ENCODE measurements at regions not wholly inside any gene's neighbourhood (a gene's known extent, or its start where the extent isn't known, plus 50 kb on each side); places are given as distances from the start of the nearest gene placed in this dataset.

GRCh38 chr14:100400115-100400514 is 77.0 kb downstream of the SLC25A47 start:
- TF ChIP-seq, protein P1, sequence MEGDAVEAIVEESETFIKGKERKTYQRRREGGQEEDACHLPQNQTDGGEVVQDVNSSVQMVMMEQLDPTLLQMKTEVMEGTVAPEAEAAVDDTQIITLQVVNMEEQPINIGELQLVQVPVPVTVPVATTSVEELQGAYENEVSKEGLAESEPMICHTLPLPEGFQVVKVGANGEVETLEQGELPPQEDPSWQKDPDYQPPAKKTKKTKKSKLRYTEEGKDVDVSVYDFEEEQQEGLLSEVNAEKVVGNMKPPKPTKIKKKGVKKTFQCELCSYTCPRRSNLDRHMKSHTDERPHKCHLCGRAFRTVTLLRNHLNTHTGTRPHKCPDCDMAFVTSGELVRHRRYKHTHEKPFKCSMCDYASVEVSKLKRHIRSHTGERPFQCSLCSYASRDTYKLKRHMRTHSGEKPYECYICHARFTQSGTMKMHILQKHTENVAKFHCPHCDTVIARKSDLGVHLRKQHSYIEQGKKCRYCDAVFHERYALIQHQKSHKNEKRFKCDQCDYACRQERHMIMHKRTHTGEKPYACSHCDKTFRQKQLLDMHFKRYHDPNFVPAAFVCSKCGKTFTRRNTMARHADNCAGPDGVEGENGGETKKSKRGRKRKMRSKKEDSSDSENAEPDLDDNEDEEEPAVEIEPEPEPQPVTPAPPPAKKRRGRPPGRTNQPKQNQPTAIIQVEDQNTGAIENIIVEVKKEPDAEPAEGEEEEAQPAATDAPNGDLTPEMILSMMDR (IDR thresholded peaks at IDR 0.05), result no peak
- TF ChIP-seq POLR2A (IDR thresholded peaks at IDR 0.05), result no peak
- WGBS, 2 donors, result 60 to 71% methylated on average over 5 of the region's 5 CpGs
- intact Hi-C loops (cut with DNase I; ENCODE audit: low total_unique reads), result no loop called here
- H3K4me3 ChIP-seq (ENCODE audit: low read depth, poor library complexity, severe bottlenecking), result no peak overlapping the region
- DNase-seq (ENCODE audit: low spot score in 2 of 2), result no peak

- no peak overlapping the region for H3K4me3 ChIP-seq (ENCODE audit: low read depth, poor library complexity, severe bottlenecking)
- intact Hi-C loops (cut with DNase I; ENCODE audit: low total_unique reads), result no loop called here
- no peak for DNase-seq (ENCODE audit: low spot score in 2 of 2)
- 87% methylated on average over 17 of the region's 17 CpGs for WGBS, 2 donors
- no peak for TF ChIP-seq POLR2A (IDR thresholded peaks at IDR 0.05)
- TF ChIP-seq, protein P1 (IDR thresholded peaks at IDR 0.05), result no peak
These were observed 78.0 kb downstream of the SLC25A47 start for GRCh38 chr14:100401031-100401692.

- WGBS, 2 donors, result 87 to 89% methylated on average over 3 of the region's 3 CpGs
- DNase-seq (ENCODE audit: low spot score in 2 of 2), result no peak
- H3K4me3 ChIP-seq (ENCODE audit: low read depth, poor library complexity, severe bottlenecking), result no peak overlapping the region
- intact Hi-C loops (cut with DNase I; ENCODE audit: low total_unique reads), result no loop called here
- TF ChIP-seq POLR2A (IDR thresholded peaks at IDR 0.05), result no peak
- TF ChIP-seq, protein P1 (IDR thresholded peaks at IDR 0.05), result no peak
These were observed 78.7 kb downstream of the SLC25A47 start for GRCh38 chr14:100401792-100402191.

- TF ChIP-seq POLR2A (IDR thresholded peaks at IDR 0.05), result no peak
- TF ChIP-seq, protein P1 (IDR thresholded peaks at IDR 0.05), result no peak
- intact Hi-C loops (cut with DNase I; ENCODE audit: low total_unique reads), result no loop called here
- WGBS, 2 donors, result 59 to 76% methylated on average over 7 of the region's 7 CpGs
- no peak for DNase-seq (ENCODE audit: low spot score in 2 of 2)
- no peak overlapping the region for H3K4me3 ChIP-seq (ENCODE audit: low read depth, poor library complexity, severe bottlenecking)
These were observed 79.5 kb downstream of the SLC25A47 start for GRCh38 chr14:100402631-100403030.

DNA sequence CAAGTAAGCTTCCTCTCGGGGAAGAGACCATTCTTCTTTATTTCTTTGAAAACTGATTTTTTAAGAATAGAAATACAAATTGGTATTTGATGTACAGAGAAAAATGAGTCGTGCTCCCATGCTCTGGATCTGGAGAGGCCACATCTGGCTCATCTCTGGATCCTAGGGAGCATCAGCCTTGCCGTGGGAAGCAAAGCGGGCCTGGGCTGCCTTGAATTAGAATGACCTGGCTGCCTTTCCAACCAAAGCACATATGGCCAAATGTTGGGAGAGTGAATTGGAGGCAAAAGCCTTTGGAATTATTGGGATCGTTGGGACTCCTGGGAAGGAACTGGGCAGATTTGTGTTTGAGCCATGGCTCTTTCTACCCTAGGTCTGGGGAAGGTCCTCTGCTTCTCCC is 80.0 kb downstream of the SLC25A47 start:
- intact Hi-C loops (cut with DNase I; ENCODE audit: low total_unique reads), result no loop called here
- TF ChIP-seq, protein P1 (IDR thresholded peaks at IDR 0.05), result no peak
- TF ChIP-seq POLR2A (IDR thresholded peaks at IDR 0.05), result no peak
- no peak for DNase-seq (ENCODE audit: low spot score in 2 of 2)
- 83 to 87% methylated on average over 5 of the region's 5 CpGs for WGBS, 2 donors
- H3K4me3 ChIP-seq (ENCODE audit: low read depth, poor library complexity, severe bottlenecking), result no peak overlapping the region

DNA sequence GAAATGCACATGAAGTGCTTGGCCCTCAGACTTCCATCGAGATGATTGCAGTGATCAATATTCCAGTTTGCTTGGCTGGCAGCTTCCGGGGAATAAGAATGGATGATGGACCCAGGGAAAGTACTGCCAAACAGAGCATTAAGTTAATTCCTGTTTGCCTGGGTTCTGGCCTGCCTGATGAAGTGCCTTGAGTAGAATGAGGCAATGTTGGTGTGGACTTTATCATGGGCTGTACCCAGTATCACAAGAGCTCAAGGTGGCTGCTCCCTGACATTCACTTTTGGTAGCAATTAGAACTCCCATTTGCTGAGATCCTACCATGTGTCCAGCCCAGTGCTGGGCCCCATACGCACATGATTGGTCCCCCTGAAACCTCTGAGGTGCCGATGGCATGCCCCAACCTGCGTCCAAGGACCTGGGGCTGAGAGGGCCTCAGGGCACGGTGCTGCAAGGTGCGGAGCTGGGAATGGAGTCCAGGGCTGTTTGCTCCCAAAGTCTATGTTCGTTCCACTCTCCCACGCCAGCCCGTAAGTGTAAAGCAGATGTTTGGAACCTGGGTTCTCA is 80.7 kb downstream of the SLC25A47 start:
- intact Hi-C loops (cut with DNase I; ENCODE audit: low total_unique reads), result no loop called here
- no peak overlapping the region for H3K4me3 ChIP-seq (ENCODE audit: low read depth, poor library complexity, severe bottlenecking)
- DNase-seq (ENCODE audit: low spot score in 2 of 2), result no peak
- TF ChIP-seq, protein P1 (IDR thresholded peaks at IDR 0.05), result no peak
- no peak for TF ChIP-seq POLR2A (IDR thresholded peaks at IDR 0.05)
- WGBS, 2 donors, result 96 to 100% methylated on average over 7 to 10 of the region's 10 CpGs
